HEK293 (cell line): ENCODE measurements at regions not wholly inside any gene's neighbourhood (a gene's known extent, or its start where the extent isn't known, plus 50 kb on each side); places are given as distances from the start of the nearest gene placed in this dataset.

Source experiments
- CTCF ChIA-PET: fragments of 350-600 bp; formaldehyde crosslinking; extraction: SDS; loops from one replicate; lab custom pipeline; 2021; ENCODE audit warnings: antibody characterized with exemption; lab: Yijun Ruan, JAX
- POLR2A ChIA-PET: fragments of 300-600 bp; formaldehyde crosslinking; extraction: SDS; loops from one replicate; lab custom pipeline; 2020; ENCODE audit warnings: antibody characterized with exemption, inconsistent platforms; lab: Yijun Ruan, JAX
- H3K27ac ChIP-seq: fragments of 200-500 bp; sonication (Bioruptor generic); 2 replicates; pipeline ENCODE4 v1.5.1; 2014; ENCODE audit warnings: low read depth, low read length, control low read depth, inconsistent platforms; ENCODE audit errors: extremely low read depth
- H3K36me3 ChIP-seq, 2 experiments: fragments of 200-500 bp in 1 of 2; sonication (Bioruptor generic) in 1 of 2; 1 replicate in 1 of 2; 2 replicates in 1 of 2; pipeline ENCODE4 v1.5.1; 2014 to 2017; ENCODE audit warnings: inconsistent platforms in 2 of 2, low read length in 2 of 2; ENCODE audit not compliant: control insufficient read depth in 2 of 2, insufficient read depth in 1 of 2
- H3K4me1 ChIP-seq: fragments of 200-500 bp; sonication (Bioruptor generic); 2 replicates; pipeline ENCODE4 v1.5.1; 2014; ENCODE audit warnings: mild to moderate bottlenecking, low read length, inconsistent platforms; ENCODE audit not compliant: control insufficient read depth, insufficient read depth
- H3K4me3 ChIP-seq: 2 replicates; pipeline ENCODE4 v1.5.1; 2011; ENCODE audit warnings: low read depth, mild to moderate bottlenecking, control low read depth, low read length, moderate library complexity
- H3K9me3 ChIP-seq: fragments of 200-500 bp; sonication (Bioruptor generic); 2 replicates; pipeline ENCODE4 v1.5.1; 2014; ENCODE audit warnings: low read depth, low read length, inconsistent platforms; ENCODE audit not compliant: control insufficient read depth, insufficient read depth
- GFI1B ChIP-seq: fragments of 450-650 bp; formaldehyde crosslinking; IDR thresholded peaks from 2 replicates; pipeline ENCODE4 v1.5.1; 2016; ENCODE audit warnings: missing biosample characterization, missing genetic modification characterization
- KLF9 ChIP-seq: fragments of 450-650 bp; formaldehyde crosslinking; IDR thresholded peaks from 2 replicates; pipeline ENCODE4 v1.5.1; 2016; ENCODE audit warnings: missing biosample characterization, missing genetic modification characterization, low read depth
- SP2 ChIP-seq: fragments of 450-650 bp; formaldehyde crosslinking; IDR thresholded peaks from 2 replicates; pipeline ENCODE4 v1.5.1; 2016; ENCODE audit warnings: missing biosample characterization, missing genetic modification characterization
- YY1 ChIP-seq: fragments of 450-650 bp; formaldehyde crosslinking; IDR thresholded peaks from 2 replicates; pipeline ENCODE4 v1.5.1; 2018; ENCODE audit warnings: missing biosample characterization, missing genetic modification characterization
- ZBTB21 ChIP-seq: fragments of 450-650 bp; formaldehyde crosslinking; IDR thresholded peaks from 2 replicates; pipeline ENCODE4 v1.5.1; 2017; ENCODE audit warnings: missing biosample characterization, missing genetic modification characterization
- ZEB2 ChIP-seq: fragments of 450-650 bp; formaldehyde crosslinking; IDR thresholded peaks from 2 replicates; pipeline ENCODE4 v1.5.1; 2016; ENCODE audit warnings: missing biosample characterization, missing genetic modification characterization
- ZFHX2 ChIP-seq: fragments of 450-650 bp; formaldehyde crosslinking; conservative IDR thresholded peaks from 2 replicates; pipeline ENCODE4 v1.5.1; 2016; ENCODE audit warnings: missing biosample characterization, missing genetic modification characterization
- ZNF155 ChIP-seq: fragments of 450-650 bp; formaldehyde crosslinking; IDR thresholded peaks from 2 replicates; pipeline ENCODE4 v1.5.1; 2016; ENCODE audit warnings: missing biosample characterization, missing genetic modification characterization
- ZNF24 ChIP-seq: fragments of 450-650 bp; formaldehyde crosslinking; IDR thresholded peaks from 2 replicates; pipeline ENCODE4 v1.5.1; 2016; ENCODE audit warnings: missing biosample characterization, missing genetic modification characterization
- ZNF274 ChIP-seq, 2 experiments: fragments of 200-500 bp in 1 of 2; fragments of 450-650 bp in 1 of 2; sonication (Bioruptor generic) in 1 of 2; formaldehyde crosslinking in 1 of 2; IDR thresholded peaks; 2 replicates each; pipeline versions ENCODE4 v1.5.1 to v1.6.1; 2014 to 2016; ENCODE audit warnings: borderline replicate concordance in 1 of 2, inconsistent platforms in 1 of 2, low read length in 1 of 2, missing biosample characterization in 1 of 2, missing genetic modification characterization in 1 of 2
- ZNF549 ChIP-seq: fragments of 450-650 bp; IDR thresholded peaks from 2 replicates; pipeline ENCODE4 v1.5.1; 2018; ENCODE audit warnings: missing biosample characterization, missing genetic modification characterization, mild to moderate bottlenecking, inconsistent platforms, moderate library complexity
- ZNF596 ChIP-seq: fragments of 450-650 bp; IDR thresholded peaks from 2 replicates; pipeline ENCODE4 v1.5.0; 2018; ENCODE audit warnings: missing biosample characterization, mild to moderate bottlenecking, missing genetic modification characterization, moderate library complexity
- ZNF677 ChIP-seq: fragments of 450-650 bp; IDR thresholded peaks from 2 replicates; pipeline ENCODE4 v1.5.0; 2018; ENCODE audit warnings: missing biosample characterization, mild to moderate bottlenecking, missing genetic modification characterization, moderate library complexity
- ZNF747 ChIP-seq: fragments of 450-650 bp; formaldehyde crosslinking; IDR thresholded peaks from 2 replicates; pipeline ENCODE4 v1.5.1; 2016; ENCODE audit warnings: missing biosample characterization, missing genetic modification characterization
- ZNF843 ChIP-seq: fragments of 450-650 bp; formaldehyde crosslinking; IDR thresholded peaks from 2 replicates; pipeline ENCODE4 v1.5.1; 2016; ENCODE audit warnings: missing biosample characterization, missing genetic modification characterization
- TF ChIP-seq, protein P1 (sequence below): fragments of 450-650 bp; formaldehyde crosslinking; IDR thresholded peaks from 2 replicates; pipeline ENCODE4 v1.5.1; 2016; ENCODE audit warnings: missing biosample characterization, missing genetic modification characterization
- TF ChIP-seq, protein P2 (sequence below): fragments of 450-650 bp; IDR thresholded peaks from 2 replicates; pipeline ENCODE4 v1.5.1; 2018; ENCODE audit warnings: missing biosample characterization, missing genetic modification characterization
- TF ChIP-seq, protein P3 (sequence below): fragments of 450-650 bp; formaldehyde crosslinking; IDR thresholded peaks from 2 replicates; pipeline ENCODE4 v1.5.1; 2016; ENCODE audit warnings: missing biosample characterization, missing genetic modification characterization
- TF ChIP-seq, protein P4 (sequence below): IDR thresholded peaks from 2 replicates; pipeline ENCODE4 v1.6.1; 2011; ENCODE audit warnings: mild to moderate bottlenecking, low read depth, low read length, borderline replicate concordance
- TF ChIP-seq, protein P5 (sequence below): fragments of 450-650 bp; formaldehyde crosslinking; IDR thresholded peaks from 2 replicates; pipeline ENCODE4 v1.5.1; 2016; ENCODE audit warnings: missing biosample characterization, missing genetic modification characterization, borderline replicate concordance

DNA sequence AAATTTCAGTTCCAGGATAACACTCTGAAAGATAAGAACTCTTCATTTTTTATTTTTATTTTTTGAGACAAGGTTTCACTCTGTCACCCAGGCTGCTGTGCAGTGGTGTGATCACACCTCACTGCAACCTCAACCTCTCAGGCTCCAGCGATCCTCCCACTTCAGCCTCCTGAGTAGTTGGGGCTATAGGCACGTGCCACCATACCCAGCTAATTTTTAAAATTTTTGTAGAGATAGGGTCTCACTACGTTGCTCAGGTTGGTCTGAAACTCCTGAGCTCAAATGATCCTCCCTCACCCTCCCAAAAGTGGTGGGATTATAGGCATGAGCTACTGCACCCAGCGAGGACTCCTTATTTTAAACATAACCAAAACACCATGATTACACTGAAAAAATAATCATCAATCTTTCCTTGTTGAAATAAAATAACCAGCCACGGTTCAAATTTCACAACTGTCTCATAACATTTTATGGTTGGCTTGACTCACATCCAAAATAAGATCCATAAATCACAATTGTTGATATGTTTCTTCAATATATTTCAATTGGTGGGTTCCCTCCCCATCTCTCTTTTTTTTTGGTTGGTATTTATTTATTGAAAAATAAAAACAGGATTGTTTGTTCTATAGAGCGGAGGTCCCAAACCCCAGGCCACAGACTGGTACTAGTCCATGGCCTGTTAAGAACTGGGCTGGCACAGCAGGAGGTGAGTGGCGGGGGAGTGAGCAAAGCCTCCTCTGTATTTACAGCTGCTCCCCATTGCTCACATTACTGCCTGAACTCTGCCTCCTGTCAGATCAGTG, 60.1 kb upstream of the FAM171A1 start (continued):
- no peak for TF ChIP-seq ZNF24
- TF ChIP-seq KLF9 = no peak
- no peak for TF ChIP-seq ZNF155 (tag by site-specific recombination)
- TF ChIP-seq ZNF843 = peak; percentile 97
- TF ChIP-seq, protein P1, sequence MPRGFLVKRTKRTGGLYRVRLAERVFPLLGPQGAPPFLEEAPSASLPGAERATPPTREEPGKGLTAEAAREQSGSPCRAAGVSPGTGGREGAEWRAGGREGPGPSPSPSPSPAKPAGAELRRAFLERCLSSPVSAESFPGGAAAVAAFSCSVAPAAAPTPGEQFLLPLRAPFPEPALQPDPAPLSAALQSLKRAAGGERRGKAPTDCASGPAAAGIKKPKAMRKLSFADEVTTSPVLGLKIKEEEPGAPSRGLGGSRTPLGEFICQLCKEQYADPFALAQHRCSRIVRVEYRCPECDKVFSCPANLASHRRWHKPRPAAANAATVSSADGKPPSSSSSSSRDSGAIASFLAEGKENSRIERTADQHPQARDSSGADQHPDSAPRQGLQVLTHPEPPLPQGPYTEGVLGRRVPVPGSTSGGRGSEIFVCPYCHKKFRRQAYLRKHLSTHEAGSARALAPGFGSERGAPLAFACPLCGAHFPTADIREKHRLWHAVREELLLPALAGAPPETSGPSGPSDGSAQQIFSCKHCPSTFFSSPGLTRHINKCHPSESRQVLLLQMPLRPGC (tag by site-specific recombination) = peak; percentile 51
- TF ChIP-seq GFI1B = peak; percentile 33; the same call in 1 of the 2 replicates
- TF ChIP-seq, protein P2, sequence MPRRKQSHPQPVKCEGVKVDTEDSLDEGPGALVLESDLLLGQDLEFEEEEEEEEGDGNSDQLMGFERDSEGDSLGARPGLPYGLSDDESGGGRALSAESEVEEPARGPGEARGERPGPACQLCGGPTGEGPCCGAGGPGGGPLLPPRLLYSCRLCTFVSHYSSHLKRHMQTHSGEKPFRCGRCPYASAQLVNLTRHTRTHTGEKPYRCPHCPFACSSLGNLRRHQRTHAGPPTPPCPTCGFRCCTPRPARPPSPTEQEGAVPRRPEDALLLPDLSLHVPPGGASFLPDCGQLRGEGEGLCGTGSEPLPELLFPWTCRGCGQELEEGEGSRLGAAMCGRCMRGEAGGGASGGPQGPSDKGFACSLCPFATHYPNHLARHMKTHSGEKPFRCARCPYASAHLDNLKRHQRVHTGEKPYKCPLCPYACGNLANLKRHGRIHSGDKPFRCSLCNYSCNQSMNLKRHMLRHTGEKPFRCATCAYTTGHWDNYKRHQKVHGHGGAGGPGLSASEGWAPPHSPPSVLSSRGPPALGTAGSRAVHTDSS (tag by site-specific recombination) = 0 out of 2 replicates have a peak, but pooled peaks have one; percentile 12
- TF ChIP-seq ZNF747 = no peak
- TF ChIP-seq ZNF677 (tag by site-specific recombination) = no peak
- TF ChIP-seq, protein P3, sequence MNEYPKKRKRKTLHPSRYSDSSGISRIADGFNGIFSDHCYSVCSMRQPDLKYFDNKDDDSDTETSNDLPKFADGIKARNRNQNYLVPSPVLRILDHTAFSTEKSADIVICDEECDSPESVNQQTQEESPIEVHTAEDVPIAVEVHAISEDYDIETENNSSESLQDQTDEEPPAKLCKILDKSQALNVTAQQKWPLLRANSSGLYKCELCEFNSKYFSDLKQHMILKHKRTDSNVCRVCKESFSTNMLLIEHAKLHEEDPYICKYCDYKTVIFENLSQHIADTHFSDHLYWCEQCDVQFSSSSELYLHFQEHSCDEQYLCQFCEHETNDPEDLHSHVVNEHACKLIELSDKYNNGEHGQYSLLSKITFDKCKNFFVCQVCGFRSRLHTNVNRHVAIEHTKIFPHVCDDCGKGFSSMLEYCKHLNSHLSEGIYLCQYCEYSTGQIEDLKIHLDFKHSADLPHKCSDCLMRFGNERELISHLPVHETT (tag by site-specific recombination) = 0 out of 2 replicates have a peak, but pooled peaks have one; percentile 21
- TF ChIP-seq ZBTB21 = no peak

DNA sequence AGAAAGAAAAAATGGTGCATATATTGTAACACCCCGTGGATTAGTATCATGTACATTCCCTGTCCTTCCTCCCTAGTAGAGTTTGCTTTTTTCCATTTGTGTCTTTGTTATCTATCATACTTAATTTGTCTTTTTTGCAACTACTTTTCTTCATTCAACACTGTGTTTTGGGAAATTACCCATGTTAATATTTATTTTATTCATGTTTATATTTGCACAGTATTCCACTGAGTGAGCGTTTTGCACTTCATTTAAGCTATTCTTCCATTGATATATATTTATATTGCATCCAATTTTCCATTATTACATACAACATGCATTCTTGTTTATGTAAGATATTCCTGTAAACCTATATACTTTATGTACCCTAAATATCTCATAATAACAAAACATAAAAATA, 57.6 kb upstream of the FAM171A1 start:
- CTCF ChIA-PET = interaction anchor here (0.6 to 9.9 kb wide), 24 partner anchors 9 to 1388 kb away, joined by 3 to 178 read pairs (median 4); partner anchors contain the start of gene ITGA8
- POLR2A ChIA-PET = no interaction called here
- TF ChIP-seq, protein P4, sequence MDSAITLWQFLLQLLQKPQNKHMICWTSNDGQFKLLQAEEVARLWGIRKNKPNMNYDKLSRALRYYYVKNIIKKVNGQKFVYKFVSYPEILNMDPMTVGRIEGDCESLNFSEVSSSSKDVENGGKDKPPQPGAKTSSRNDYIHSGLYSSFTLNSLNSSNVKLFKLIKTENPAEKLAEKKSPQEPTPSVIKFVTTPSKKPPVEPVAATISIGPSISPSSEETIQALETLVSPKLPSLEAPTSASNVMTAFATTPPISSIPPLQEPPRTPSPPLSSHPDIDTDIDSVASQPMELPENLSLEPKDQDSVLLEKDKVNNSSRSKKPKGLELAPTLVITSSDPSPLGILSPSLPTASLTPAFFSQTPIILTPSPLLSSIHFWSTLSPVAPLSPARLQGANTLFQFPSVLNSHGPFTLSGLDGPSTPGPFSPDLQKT = no peak
- TF ChIP-seq, protein P5, sequence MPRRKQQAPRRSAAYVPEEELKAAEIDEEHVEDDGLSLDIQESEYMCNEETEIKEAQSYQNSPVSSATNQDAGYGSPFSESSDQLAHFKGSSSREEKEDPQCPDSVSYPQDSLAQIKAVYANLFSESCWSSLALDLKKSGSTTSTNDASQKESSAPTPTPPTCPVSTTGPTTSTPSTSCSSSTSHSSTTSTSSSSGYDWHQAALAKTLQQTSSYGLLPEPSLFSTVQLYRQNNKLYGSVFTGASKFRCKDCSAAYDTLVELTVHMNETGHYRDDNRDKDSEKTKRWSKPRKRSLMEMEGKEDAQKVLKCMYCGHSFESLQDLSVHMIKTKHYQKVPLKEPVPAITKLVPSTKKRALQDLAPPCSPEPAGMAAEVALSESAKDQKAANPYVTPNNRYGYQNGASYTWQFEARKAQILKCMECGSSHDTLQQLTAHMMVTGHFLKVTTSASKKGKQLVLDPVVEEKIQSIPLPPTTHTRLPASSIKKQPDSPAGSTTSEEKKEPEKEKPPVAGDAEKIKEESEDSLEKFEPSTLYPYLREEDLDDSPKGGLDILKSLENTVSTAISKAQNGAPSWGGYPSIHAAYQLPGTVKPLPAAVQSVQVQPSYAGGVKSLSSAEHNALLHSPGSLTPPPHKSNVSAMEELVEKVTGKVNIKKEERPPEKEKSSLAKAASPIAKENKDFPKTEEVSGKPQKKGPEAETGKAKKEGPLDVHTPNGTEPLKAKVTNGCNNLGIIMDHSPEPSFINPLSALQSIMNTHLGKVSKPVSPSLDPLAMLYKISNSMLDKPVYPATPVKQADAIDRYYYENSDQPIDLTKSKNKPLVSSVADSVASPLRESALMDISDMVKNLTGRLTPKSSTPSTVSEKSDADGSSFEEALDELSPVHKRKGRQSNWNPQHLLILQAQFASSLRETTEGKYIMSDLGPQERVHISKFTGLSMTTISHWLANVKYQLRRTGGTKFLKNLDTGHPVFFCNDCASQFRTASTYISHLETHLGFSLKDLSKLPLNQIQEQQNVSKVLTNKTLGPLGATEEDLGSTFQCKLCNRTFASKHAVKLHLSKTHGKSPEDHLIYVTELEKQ = no peak
- no peak for TF ChIP-seq ZNF549 (tag by site-specific recombination)
- TF ChIP-seq ZFHX2 (tag by site-specific recombination) = no peak
- no peak for TF ChIP-seq ZNF274 (IDR thresholded peaks at IDR 0.05; ENCODE audit: low read length)
- TF ChIP-seq ZNF274 (tag by site-specific recombination; IDR thresholded peaks at IDR 0.05; ENCODE audit: borderline replicate concordance) = no peak
- no peak for TF ChIP-seq ZNF596 (tag by site-specific recombination)
- TF ChIP-seq SP2 (tag by site-specific recombination) = no peak
- TF ChIP-seq YY1 (tag by site-specific recombination) = no peak
- TF ChIP-seq ZEB2 (tag by site-specific recombination) = no peak

More for the DNA sequence above, 57.6 kb upstream of the FAM171A1 start:
- no peaks in the 10 kb centered on the region for H3K36me3 ChIP-seq
- no peak overlapping the region for H3K4me3 ChIP-seq
- peaks cover 5% of the 10 kb centered on the region; the same call in 1 of the 2 replicates for H3K4me1 ChIP-seq
- H3K27ac ChIP-seq = no peak overlapping the region
- H3K9me3 ChIP-seq = no peaks in the 10 kb centered on the region
